GM21390 (cell line): ENCODE measurements at regions not wholly inside any gene's neighbourhood (a gene's known extent, or its start where the extent isn't known, plus 50 kb on each side); places are given as distances from the start of the nearest gene placed in this dataset.
"Not testable (repeated sequence)": the region's sequence is repeated elsewhere in the genome, so short reads cannot be mapped to it uniquely, and the experiment has no call there.

Experiments
- ATAC-seq: cut with Tn5 transposase; IDR thresholded peaks from one replicate; pipeline ENCODE4 v1.9.1; 2021; ENCODE audit not compliant: unreplicated experiment

DNA sequence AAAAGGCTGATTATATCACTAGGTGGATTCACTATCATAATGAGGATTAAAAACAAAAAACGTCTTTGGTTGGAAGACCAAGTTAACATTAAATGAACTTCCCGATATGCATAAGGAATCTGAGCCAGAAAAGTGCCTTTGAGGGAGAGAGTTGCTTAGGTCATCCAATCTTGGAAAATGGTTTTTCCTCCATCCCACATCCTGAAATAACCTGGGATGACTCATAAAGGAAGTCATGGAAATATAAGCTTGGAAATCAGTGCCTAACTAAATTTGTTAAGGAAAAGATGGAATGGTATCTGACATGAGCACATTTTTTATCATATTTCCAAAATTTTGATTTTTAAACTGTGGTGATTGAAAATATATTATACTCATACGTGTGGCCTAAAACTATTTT, 66.0 kb downstream of the KBTBD8 start:
- no peak for ATAC-seq

- ATAC-seq, result peak; percentile 94
Observed at GRCh38 chr3:67067251-67067650, 69.1 kb downstream of the KBTBD8 start.

GRCh38 chr3:67072640-67073039, 74.5 kb downstream of the KBTBD8 start:
- not testable (repeated sequence) for ATAC-seq

DNA sequence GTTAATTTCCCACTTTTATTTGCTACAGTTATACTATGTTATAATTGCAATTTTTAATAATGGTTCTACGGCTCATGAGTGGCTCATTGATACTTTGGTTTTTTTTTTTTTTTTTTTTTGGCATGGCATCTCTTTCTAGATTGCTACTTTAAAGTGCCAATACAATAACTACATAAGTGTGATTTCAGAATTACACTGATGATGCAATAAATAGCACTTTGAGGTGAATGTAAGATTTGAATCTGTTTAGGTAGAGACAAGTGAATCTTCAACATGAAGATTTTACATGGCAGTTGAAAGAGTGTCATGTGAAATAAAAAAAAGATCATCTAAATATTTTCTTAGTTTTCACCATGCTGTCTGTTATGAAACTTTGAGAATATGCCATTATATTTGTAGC, 75.7 kb downstream of the KBTBD8 start:
- ATAC-seq, result no peak

DNA sequence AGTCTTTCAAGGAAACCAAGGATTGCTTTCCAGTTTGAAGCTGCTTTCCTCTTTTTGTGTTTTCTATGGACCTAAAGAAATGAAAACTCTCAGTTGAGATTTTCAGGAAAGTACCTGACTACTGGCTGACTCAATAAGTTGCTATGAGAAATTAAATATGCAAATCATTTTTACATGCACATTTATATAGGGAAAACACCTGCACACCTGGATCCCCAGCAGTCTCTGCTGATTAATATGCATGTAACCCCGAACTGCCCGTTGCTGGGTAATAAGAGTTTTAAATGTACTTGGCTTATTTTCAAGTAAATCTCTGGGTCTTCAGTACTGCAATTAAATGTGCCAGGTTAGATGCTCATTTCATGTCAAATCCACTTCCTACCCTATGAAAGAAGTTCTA, 77.2 kb downstream of the KBTBD8 start:
- no peak for ATAC-seq

GRCh38 chr3:67076607-67077006, 78.5 kb downstream of the KBTBD8 start:
- no peak for ATAC-seq

GRCh38 chr3:67077656-67078055, 79.5 kb downstream of the KBTBD8 start:
- ATAC-seq, result no peak

DNA sequence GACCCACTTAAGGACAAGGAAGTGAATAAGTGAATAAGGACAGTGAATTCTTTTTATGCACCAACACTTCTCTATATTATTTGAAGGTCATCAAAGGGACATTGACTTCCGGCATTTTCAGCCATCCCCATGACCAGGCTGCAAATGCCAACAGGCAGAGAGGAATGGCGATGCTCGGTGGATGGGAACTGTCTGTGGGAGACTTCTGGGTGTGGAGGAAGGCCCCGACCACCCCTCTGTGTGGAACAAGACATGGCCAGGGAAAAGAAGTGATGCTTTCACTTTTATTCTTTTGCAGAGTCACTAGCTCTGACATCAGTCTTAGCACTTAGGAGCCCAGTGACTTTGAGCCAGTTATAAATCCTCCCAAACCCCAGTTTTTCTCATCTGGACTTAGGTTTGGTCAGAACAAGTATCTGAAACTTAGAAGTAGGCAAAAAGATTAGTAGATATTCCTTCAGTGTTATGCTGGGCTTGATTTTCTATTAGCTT, 84.5 kb downstream of the KBTBD8 start:
- ATAC-seq, result no peak

DNA sequence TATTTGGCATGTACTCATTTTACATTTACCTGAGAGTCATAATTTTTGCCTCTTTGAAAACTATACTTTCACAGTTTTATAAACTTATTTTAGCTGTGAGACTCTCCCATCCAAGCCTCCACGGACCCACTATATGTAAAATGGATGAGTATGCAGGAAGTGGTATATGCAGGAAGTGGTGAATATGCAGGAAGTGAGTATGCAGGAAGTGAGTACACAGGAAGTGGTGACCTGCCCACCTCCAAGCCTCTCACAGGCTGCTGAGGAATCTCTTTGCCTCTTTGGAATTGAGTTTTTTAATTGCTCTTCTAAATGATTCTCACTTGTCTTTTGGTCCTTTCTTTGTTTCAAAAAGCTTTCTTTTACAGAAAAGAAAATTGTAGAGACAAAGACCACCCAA, 85.2 kb downstream of the KBTBD8 start:
- peak; percentile 81 for ATAC-seq

DNA sequence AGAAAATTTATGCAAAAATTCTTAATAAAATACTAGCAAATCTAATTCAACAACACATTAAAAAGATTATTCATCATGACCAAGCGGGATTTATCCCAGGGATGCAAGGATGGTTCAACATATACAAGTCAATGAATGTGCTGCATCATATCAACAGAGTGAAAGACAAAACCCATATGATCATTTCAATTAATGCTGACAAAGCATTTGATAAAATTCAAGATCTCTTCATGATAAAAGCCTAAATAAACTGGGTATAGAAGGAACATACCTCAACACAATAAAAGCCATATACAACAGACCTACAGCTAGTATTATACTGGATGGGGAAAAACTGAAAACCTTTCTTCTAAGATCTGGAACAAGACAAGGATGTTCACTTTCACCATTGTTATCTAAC, 89.7 kb downstream of the KBTBD8 start:
- no peak for ATAC-seq

GRCh38 chr3:67090474-67090873, 92.4 kb downstream of the KBTBD8 start:
- ATAC-seq, result no peak

GRCh38 chr3:67093305-67093704, 95.2 kb downstream of the KBTBD8 start:
- no peak for ATAC-seq

- ATAC-seq, result no peak
Observed at GRCh38 chr3:67094167-67094566, 96.1 kb downstream of the KBTBD8 start.

DNA sequence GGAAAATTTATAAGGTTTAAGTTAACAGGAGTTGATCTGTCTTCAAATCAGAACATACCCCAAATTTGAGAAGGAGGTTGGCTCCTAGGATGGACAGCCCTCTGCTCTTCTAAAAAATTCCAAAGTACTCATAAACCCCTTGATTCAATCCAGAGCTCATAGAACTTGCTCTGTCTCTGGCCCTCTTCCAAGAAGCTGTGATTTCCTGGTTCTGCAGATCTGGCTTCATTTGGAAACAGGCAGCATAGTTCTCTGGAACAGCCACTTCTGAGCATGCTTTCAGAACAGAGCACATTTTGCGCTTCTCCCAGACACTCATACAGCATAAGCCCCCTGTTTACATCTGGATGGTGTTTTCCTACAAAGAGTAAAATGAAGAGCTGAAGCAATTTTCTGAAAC, 96.7 kb downstream of the KBTBD8 start:
- no peak for ATAC-seq

DNA sequence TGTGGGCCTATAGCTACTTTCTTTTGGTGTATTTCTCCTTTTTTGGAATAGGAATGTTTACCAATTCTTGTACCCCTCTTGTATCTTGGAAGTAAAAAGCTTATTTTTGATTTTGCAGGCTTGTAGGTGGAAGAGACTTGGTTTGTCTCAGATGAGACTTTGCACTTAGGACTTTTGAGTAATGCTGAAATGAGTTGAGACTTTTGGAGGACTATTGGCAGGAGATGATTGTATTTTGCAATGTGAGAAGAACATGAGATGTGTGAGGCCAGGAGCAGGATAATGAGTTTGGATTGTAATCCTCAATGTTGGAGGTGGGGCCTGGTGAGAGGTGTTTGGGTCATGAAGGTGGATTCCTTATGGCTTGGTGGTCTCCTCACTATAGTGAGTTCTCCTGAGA, 106.3 kb downstream of the KBTBD8 start:
- no peak for ATAC-seq

DNA sequence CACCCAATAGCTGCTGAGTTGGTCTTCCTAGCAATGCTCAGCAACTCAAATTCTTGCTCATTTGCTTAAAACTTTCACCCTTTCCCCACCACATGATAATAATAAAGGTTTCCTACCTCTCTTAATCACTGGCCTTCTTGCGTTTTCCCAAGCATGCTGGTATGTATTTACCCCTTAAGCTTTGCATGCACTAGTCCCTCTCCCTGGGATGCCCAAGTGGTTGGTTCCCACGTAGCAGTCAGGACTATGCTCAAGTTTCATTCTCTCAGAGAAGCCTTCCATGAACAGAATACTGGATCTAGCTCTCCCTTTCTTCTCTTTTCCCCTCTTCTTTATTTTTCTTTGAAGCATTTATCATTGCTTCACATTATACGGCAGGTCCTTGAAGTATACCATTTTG, 108.8 kb downstream of the KBTBD8 start:
- no peak for ATAC-seq

GRCh38 chr3:67109651-67110204, 111.6 kb downstream of the KBTBD8 start:
- no peak for ATAC-seq

DNA sequence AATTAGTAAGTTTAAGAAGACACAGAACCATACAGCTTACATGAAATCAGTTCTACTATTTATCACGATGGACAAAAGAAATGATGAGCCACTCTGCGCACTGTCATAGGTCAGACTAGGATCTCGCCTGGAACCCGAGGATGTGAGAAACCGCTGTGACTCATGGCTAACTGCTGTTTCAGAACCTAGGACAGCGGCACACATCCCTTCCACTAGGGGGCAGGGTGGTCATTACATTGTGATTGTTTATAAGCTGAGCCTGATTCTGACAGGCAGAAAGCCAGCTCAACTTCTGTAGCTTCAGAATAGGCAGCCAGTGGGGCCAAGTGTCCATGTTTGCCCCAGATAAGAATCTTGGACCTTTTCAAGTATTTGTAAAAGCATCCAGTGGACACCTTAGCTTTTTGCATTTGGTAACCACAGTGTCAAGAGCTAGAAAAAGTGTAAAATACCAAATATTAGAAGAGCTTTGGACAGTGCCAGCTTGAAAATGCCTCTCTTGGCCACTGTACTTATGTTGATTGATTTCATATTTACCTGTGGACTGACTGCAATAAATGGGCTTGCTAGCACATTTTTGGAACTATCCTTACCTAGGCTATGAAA, 115.8 kb downstream of the KBTBD8 start:
- peak; percentile 98 for ATAC-seq

- no peak for ATAC-seq
Observed at GRCh38 chr3:67118122-67118521, 120.0 kb downstream of the KBTBD8 start.

GRCh38 chr3:67118635-67119034, 120.5 kb downstream of the KBTBD8 start:
- ATAC-seq, result no peak

GRCh38 chr3:67123914-67124313, 125.8 kb downstream of the KBTBD8 start:
- ATAC-seq, result no peak

DNA sequence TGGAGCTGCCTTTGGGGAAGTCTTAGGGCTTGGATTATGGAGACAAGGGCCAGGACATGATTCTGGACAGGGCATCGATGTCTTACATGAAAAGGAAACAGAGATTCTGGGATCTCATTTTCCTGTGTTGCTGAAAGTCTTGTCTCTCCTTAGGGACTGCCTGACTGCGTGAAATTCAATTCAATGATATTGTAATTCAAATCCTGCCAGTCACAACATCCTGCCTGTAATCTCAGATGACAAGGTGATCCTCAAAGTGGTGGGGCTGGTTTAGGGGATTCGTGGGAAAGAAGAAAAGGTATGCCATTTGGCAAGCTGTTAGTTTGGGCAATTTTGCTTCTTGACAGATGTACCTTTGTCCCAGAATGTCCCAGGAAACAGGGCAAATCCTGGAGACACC, 129.1 kb downstream of the KBTBD8 start:
- no peak for ATAC-seq

GRCh38 chr3:67142432-67142831, 144.3 kb downstream of the KBTBD8 start:
- ATAC-seq, result no peak
